ENCODE measurements at regions not wholly inside any gene's neighbourhood (a gene's known extent, or its start where the extent isn't known, plus 50 kb on each side); places are given as distances from the start of the nearest gene placed in this dataset.

DNA sequence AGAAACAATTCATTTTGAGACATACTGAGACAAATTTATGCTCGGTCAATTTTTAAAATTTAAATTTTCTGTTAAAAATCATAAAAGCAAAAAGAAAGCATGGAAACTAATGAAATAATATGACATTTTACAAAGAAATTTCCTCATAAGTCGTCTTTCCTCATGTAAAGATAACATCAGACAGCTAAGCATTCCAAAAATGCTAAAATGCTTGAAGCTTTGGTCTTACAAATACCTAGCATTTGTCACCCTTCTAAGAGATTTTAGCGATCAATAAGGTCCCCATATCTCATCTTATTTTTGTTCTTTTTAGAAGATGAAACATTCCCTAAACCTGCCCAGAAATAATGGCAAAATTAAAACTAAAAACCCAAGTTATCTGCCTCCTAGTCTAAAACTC, 68.5 kb upstream of the FREM2 start:
- TF ChIP-seq CTCF (IDR thresholded peaks at IDR 0.05): no peak
- TF ChIP-seq POLR2A (IDR thresholded peaks at IDR 0.05): no peak

Data from gastroesophageal sphincter (tissue), 3 donors.